Peyer's patch (tissue), 4 donors: ENCODE measurements at regions not wholly inside any gene's neighbourhood (a gene's known extent, or its start where the extent isn't known, plus 50 kb on each side); places are given as distances from the start of the nearest gene placed in this dataset.

Experiments used
- CTCF ChIP-seq, 6 experiments: fragments of 450-650 bp in 4 of 6; fragments of 200-600 bp in 2 of 6; sonication (generic) in 1 of 6; IDR thresholded peaks; one replicate each; pipeline ENCODE4 v1.5.1; 2017 to 2019; ENCODE audit warnings: antibody characterized with exemption in 6 of 6, mild to moderate bottlenecking in 3 of 6, moderate library complexity in 1 of 6
- POLR2A ChIP-seq, 2 donors: fragments of 450-650 bp; IDR thresholded peaks; one replicate each; pipeline ENCODE4 v1.5.1; 2017; ENCODE audit warnings: antibody characterized with exemption in 2 of 2, mild to moderate bottlenecking in 2 of 2, moderate library complexity in 2 of 2

GRCh38 chr12:46534327-46534840 is 161.8 kb upstream of the SLC38A2 start:
- TF ChIP-seq CTCF (IDR thresholded peaks at IDR 0.05): no peak
- no peak for TF ChIP-seq POLR2A (IDR thresholded peaks at IDR 0.05)
